Ovary (tissue), 3 donors: ENCODE measurements at regions not wholly inside any gene's neighbourhood (a gene's known extent, or its start where the extent isn't known, plus 50 kb on each side); places are given as distances from the start of the nearest gene placed in this dataset.

Experiments
- EP300 ChIP-seq: sonication (generic); formaldehyde crosslinking; IDR thresholded peaks from one replicate; pipeline ENCODE4 v1.6.1; 2017; ENCODE audit warnings: antibody characterized with exemption
- TF ChIP-seq, protein P1 (sequence below), 3 donors: fragments of 450-650 bp in 2 of 3; fragments of 200-600 bp in 1 of 3; IDR thresholded peaks; one replicate each; pipeline versions ENCODE4 v1.5.1 to v1.8.0; 2016 to 2022; ENCODE audit warnings: antibody characterized with exemption in 3 of 3, mild to moderate bottlenecking in 1 of 3
- donor health status: DM: no; HTN: no; CAD: no.

GRCh38 chr6:169839898-169840631 lies 88.6 kb downstream of the ERMARD start:
- TF ChIP-seq, protein P1, sequence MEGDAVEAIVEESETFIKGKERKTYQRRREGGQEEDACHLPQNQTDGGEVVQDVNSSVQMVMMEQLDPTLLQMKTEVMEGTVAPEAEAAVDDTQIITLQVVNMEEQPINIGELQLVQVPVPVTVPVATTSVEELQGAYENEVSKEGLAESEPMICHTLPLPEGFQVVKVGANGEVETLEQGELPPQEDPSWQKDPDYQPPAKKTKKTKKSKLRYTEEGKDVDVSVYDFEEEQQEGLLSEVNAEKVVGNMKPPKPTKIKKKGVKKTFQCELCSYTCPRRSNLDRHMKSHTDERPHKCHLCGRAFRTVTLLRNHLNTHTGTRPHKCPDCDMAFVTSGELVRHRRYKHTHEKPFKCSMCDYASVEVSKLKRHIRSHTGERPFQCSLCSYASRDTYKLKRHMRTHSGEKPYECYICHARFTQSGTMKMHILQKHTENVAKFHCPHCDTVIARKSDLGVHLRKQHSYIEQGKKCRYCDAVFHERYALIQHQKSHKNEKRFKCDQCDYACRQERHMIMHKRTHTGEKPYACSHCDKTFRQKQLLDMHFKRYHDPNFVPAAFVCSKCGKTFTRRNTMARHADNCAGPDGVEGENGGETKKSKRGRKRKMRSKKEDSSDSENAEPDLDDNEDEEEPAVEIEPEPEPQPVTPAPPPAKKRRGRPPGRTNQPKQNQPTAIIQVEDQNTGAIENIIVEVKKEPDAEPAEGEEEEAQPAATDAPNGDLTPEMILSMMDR (IDR thresholded peaks at IDR 0.05): no peak
- TF ChIP-seq EP300: no peak
